Suprapubic skin (tissue), 4 donors: ENCODE measurements at regions not wholly inside any gene's neighbourhood (a gene's known extent, or its start where the extent isn't known, plus 50 kb on each side); places are given as distances from the start of the nearest gene placed in this dataset.

Experiments
- DNase-seq, 2 donors: peaks; one replicate each; pipeline ENCODE4 v3.0.0-alpha.2; 2019; ENCODE audit warnings: low spot score in 2 of 2
- H3K27ac ChIP-seq: fragments of 200-600 bp; sonication (generic); one replicate; pipeline ENCODE4 v1.5.1; 2019
- H3K27me3 ChIP-seq: fragments of 200-600 bp; sonication (generic); one replicate; pipeline ENCODE4 v1.5.1; 2019
- H3K36me3 ChIP-seq: fragments of 200-600 bp; sonication (generic); one replicate; pipeline ENCODE4 v1.5.1; 2019
- H3K4me1 ChIP-seq: fragments of 200-600 bp; sonication (generic); one replicate; pipeline ENCODE4 v1.5.1; 2019
- H3K4me3 ChIP-seq: fragments of 200-600 bp; sonication (generic); one replicate; pipeline ENCODE4 v1.5.1; 2019; ENCODE audit warnings: mild to moderate bottlenecking
- H3K9me3 ChIP-seq: fragments of 200-600 bp; sonication (generic); one replicate; pipeline ENCODE4 v1.5.1; 2019
- CTCF ChIP-seq, 2 donors: fragments of 200-600 bp in 1 of 2; fragments of 450-650 bp in 1 of 2; sonication (generic) in 1 of 2; IDR thresholded peaks; one replicate each; pipeline ENCODE4 v1.5.1; 2016 to 2019; ENCODE audit warnings: antibody characterized with exemption in 2 of 2, mild to moderate bottlenecking in 1 of 2, moderate library complexity in 1 of 2
- EP300 ChIP-seq: sonication (generic); formaldehyde crosslinking; IDR thresholded peaks from one replicate; pipeline ENCODE4 v1.6.1; 2017; ENCODE audit warnings: antibody characterized with exemption
- POLR2A ChIP-seq, 2 donors: fragments of 450-650 bp; IDR thresholded peaks; one replicate each; pipeline ENCODE4 v1.6.1; 2017; ENCODE audit warnings: antibody characterized with exemption in 2 of 2, mild to moderate bottlenecking in 2 of 2, moderate library complexity in 2 of 2
- POLR2AphosphoS5 ChIP-seq, 3 donors: sonication (generic); formaldehyde crosslinking; IDR thresholded peaks; one replicate each; pipeline ENCODE4 v1.6.1; 2017; ENCODE audit warnings: antibody characterized with exemption in 3 of 3
- WGBS: methylation state at CpG from one replicate; pipeline ENCODE4 v1.1.5; 2018; 5-methylcytosine and 5-hydroxymethylcytosine counted together

DNA sequence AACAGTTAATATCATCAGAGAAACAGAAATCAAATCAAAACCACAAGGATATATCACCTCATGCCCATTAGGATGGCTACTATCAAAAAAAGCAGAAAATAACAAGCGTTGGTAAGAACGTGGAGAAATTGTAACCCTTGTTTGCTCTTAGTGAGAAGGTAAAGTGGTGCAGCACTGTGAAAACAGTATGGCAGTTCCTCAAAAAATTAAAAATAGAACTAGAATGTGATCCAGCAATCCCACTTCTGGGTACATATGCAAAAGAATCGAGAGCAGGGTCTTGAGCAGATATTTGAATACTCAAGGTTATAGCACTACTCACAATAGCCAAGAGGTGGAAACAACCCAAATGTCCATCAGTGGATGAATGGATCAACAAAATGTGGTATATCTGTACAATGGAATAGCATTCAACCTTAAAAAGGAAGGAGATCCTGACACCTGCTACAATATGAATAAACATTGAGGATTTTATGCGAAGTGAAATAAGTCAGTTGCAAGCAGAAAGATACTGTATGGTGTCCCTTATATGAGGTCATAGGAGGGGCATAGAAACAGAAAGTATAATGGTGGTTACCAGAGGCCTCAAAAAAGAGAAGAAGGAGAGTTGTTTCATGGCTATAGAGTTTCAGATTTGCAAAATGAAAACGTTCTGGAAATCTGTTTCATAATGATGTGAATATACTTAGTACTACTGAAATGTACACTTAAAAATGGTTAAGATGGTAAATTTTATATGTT lies 131.0 kb upstream of the EEA1 start:
- Histone ChIP-seq H3K4me1 (peaks cover 12% of the 10 kb centered on the region), H3K27ac (no peak overlapping the region), H3K27me3 (peaks cover 3% of the 10 kb centered on the region), H3K4me3 (no peak overlapping the region), H3K36me3 (no peaks in the 10 kb centered on the region), H3K9me3 (no peaks in the 10 kb centered on the region)
- no peak for DNase-seq
- TF ChIP-seq EP300, result no peak
- TF ChIP-seq CTCF (IDR thresholded peaks at IDR 0.05), result no peak
- TF ChIP-seq POLR2AphosphoS5 (IDR thresholded peaks at IDR 0.05), result no peak
- TF ChIP-seq POLR2A (IDR thresholded peaks at IDR 0.05), result no peak
- WGBS, result 77% methylated on average over 5 of the region's 5 CpGs

GRCh38 chr12:93060666-93061472 lies 131.8 kb upstream of the EEA1 start:
- H3K27ac ChIP-seq, result no peak overlapping the region

DNA sequence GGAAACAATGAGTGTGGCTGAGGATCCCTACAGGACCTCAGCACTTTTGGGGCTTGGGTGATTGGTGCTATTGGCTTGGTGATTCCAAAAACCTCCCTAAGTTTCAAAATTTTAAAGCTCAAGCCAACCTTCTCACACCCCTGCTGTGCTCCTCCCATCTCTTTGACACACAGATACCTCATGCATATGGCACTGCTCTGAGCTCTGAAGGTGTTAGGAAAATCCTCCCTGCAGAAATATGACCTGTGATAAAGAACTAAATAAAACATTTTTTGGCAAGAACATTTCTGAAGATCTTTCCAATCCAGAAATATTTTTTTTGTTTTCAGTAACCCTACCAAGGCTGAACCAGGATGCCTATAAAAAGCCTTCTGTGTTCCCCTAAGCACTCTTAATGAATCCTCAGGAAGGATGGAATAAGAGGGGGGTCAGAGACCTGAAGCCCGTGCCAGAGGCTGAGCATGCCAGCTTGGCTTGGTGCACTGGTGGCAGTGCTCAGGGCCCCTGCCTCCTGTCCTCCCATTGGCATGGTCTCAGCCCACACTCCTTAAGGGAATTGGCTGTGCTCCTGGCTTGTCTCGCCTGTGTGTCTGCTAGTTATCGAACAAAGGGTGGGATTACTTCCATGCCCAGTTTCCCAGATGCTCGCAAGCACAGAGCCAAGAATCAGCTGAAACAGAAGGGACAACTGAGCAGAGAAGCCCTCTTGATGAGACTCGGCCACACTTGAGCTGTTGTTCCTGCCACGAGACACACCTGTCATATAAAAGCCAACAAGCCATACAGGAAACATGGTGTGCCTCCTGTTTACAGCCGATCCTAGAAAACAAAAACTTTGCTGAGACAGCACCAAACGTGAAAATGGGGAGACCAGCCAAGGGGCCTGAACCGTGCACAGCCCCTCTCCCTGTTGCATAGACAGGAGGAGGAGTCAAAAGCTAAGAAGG lies 132.7 kb upstream of the EEA1 start:
- TF ChIP-seq POLR2AphosphoS5 (IDR thresholded peaks at IDR 0.05) (no peak), CTCF (IDR thresholded peaks at IDR 0.05) (no peak), POLR2A (IDR thresholded peaks at IDR 0.05) (no peak), EP300 (no peak)
- Histone ChIP-seq H3K27me3 (peaks cover 3% of the 10 kb centered on the region), H3K36me3 (no peaks in the 10 kb centered on the region), H3K4me1 (peaks cover 12% of the 10 kb centered on the region), H3K9me3 (no peaks in the 10 kb centered on the region), H3K4me3 (no peak overlapping the region), H3K27ac (no peak overlapping the region)
- no peak for DNase-seq
- 22% methylated on average over 8 of the region's 9 CpGs for WGBS

More at GRCh38 chr12:93060666-93061472, 131.8 kb upstream of the EEA1 start:
- TF ChIP-seq EP300 (no peak), CTCF (IDR thresholded peaks at IDR 0.05) (no peak), POLR2AphosphoS5 (IDR thresholded peaks at IDR 0.05) (no peak), POLR2A (IDR thresholded peaks at IDR 0.05) (no peak)
- H3K36me3 ChIP-seq, result no peaks in the 10 kb centered on the region
- H3K9me3 ChIP-seq, result no peaks in the 10 kb centered on the region
- DNase-seq, result no peak
- 51% methylated on average over 8 of the region's 8 CpGs for WGBS
- H3K4me1 ChIP-seq, result peaks cover 12% of the 10 kb centered on the region
- H3K4me3 ChIP-seq, result no peak overlapping the region
- peaks cover 3% of the 10 kb centered on the region for H3K27me3 ChIP-seq

GRCh38 chr12:93065896-93066295 lies 136.8 kb upstream of the EEA1 start:
- Histone ChIP-seq H3K27ac (no peak overlapping the region), H3K9me3 (no peaks in the 10 kb centered on the region), H3K27me3 (peaks cover 3% of the 10 kb centered on the region), H3K4me1 (peaks cover 12% of the 10 kb centered on the region), H3K36me3 (no peaks in the 10 kb centered on the region), H3K4me3 (no peak overlapping the region)
- TF ChIP-seq POLR2AphosphoS5 (IDR thresholded peaks at IDR 0.05) (no peak), EP300 (no peak), POLR2A (IDR thresholded peaks at IDR 0.05) (no peak), CTCF (IDR thresholded peaks at IDR 0.05) (no peak)
- DNase-seq, result no peak
- 87% methylated on average over 3 of the region's 3 CpGs for WGBS
